Heart right ventricle (tissue), 16 donors: ENCODE measurements at regions not wholly inside any gene's neighbourhood (a gene's known extent, or its start where the extent isn't known, plus 50 kb on each side); places are given as distances from the start of the nearest gene placed in this dataset.

Experiments used
- ATAC-seq, 8 donors: fragments of 200-7000 bp; cut with Tn5 transposase; one replicate each; pipeline ENCODE4 v1.9.1; 2020; ENCODE audit warnings: mild to moderate bottlenecking in 8 of 8, moderate library complexity in 8 of 8, moderate number of reproducible peaks in 1 of 8
- DNase-seq, 2 donors: peaks; one replicate each; pipeline ENCODE4 v3.0.0-alpha.2; 2020
- H3K27ac ChIP-seq, 10 donors: fragments of 200-600 bp; sonication (generic) in 2 of 10; one replicate each; pipeline versions ENCODE4 v1.5.0 to v1.8.0; 2020 to 2022; ENCODE audit warnings: mild to moderate bottlenecking in 3 of 10
- H3K27me3 ChIP-seq, 7 donors: fragments of 200-600 bp; one replicate each; pipeline ENCODE4 v1.8.0; 2021 to 2022; ENCODE audit warnings: mild to moderate bottlenecking in 2 of 7
- H3K36me3 ChIP-seq, 9 donors: fragments of 200-600 bp; sonication (generic) in 1 of 9; one replicate each; pipeline versions ENCODE4 v1.5.0 to v1.8.0; 2020 to 2022; ENCODE audit warnings: mild to moderate bottlenecking in 2 of 9
- H3K4me1 ChIP-seq, 9 donors: fragments of 200-600 bp; sonication (generic) in 1 of 9; one replicate each; pipeline versions ENCODE4 v1.5.0 to v1.8.0; 2020 to 2022; ENCODE audit warnings: mild to moderate bottlenecking in 4 of 9
- H3K4me3 ChIP-seq, 10 donors: fragments of 200-600 bp; sonication (generic) in 2 of 10; one replicate each; pipeline versions ENCODE4 v1.5.0 to v1.8.0; 2020 to 2022; ENCODE audit warnings: mild to moderate bottlenecking in 7 of 10, moderate library complexity in 2 of 10
- H3K9me3 ChIP-seq, 11 donors: fragments of 200-600 bp in 10 of 11; sonication (generic) in 2 of 11; one replicate each; pipeline versions ENCODE4 v1.5.0 to v1.8.0; 2013 to 2022; ENCODE audit warnings: mild to moderate bottlenecking in 2 of 11, control low read depth in 1 of 11, moderate library complexity in 1 of 11
- CTCF ChIP-seq, 9 donors: fragments of 200-600 bp; sonication (generic) in 2 of 9; IDR thresholded peaks; one replicate each; pipeline versions ENCODE4 v1.5.0 to v1.8.0; 2021 to 2022; ENCODE audit warnings: antibody characterized with exemption in 9 of 9, mild to moderate bottlenecking in 5 of 9, moderate library complexity in 1 of 9
- WGBS, 2 donors: extraction: QIAGEN DNeasy Blood & Tissue Kit; methylation state at CpG; one replicate each; pipeline ENCODE4 v1.1.7; 2013; ENCODE audit warnings: inconsistent platforms in 1 of 2; 5-methylcytosine and 5-hydroxymethylcytosine counted together
- intact Hi-C, 10 donors: fragments of 100-400 bp; cut with DNase I; formaldehyde crosslinking; loops; one replicate each; pipeline versions ENCODE4 v1.11.1 to v1.14.2; 2022
- donor health status: Arrhythmogenic right ventricular cardiomyopathy.
- donor health status: ischemic (EF 13 %, LVEDD 7.1; RV severe dilation, severe dysfunction).
- donor health status: healthy with polysubstance abuse.
- donor health status: DM: no; HTN: yes; CAD: no.
- donor health status: DM: no; HTN: no; CAD: no.
- donor health status: ischemic (EF 25% LVEDD 6.9; RV normal size, moderate dysfunction).
- donor health status: ischemic (EF 25% LVEDD 5.7; RV mildly dilated, moderate dysfunction).
- donor health status: healthy.
- donor health status: DM: yes; HTN: yes; CAD: no.
- donor health status: Ischemic cardiomyopathy.
- donor health status: ischemic (EF 35%, LVEDD 5.7; RV mildly dilated, moderate dysfunction).
- donor health status: nonischemic (EF 11% LVEDD 7.7; RV severe dilation, severe dysfunction).
- donor health status: DM: yes; HTN: yes; CAD: no.
- donor health status: PGD.
- donor health status: ischemic (EF 29% LVEDD 5.4; RV normal size, mild dysfunction).
- donor health status: nonischemic (EF 23%, LVEDD 6.1; RV moderate dilation, normal function).

GRCh38 chr5:62933261-62933660 is 354.6 kb downstream of the LRRC70 start:
- intact Hi-C loops: no loop called here
- no peak overlapping the region for H3K4me3 ChIP-seq
- DNase-seq (no peak), ATAC-seq (no peak)
- H3K36me3 ChIP-seq: no peaks in the 10 kb centered on the region
- H3K27me3 ChIP-seq: no peaks in the 10 kb centered on the region
- 65 to 71% methylated on average over 3 of the region's 3 CpGs for WGBS, 2 donors
- H3K4me1 ChIP-seq: peaks cover 0 to 11% (median 4%) of the 10 kb centered on the region in 9 donors
- TF ChIP-seq CTCF (IDR thresholded peaks at IDR 0.05): no peak
- H3K9me3 ChIP-seq: no peaks in the 10 kb centered on the region
- H3K27ac ChIP-seq: no peak overlapping the region

GRCh38 chr5:62931153-62931950 is 352.7 kb downstream of the LRRC70 start:
- Histone ChIP-seq H3K4me1 (no peaks in the 10 kb centered on the region), H3K4me3 (no peak overlapping the region), H3K27ac (no peak overlapping the region), H3K36me3 (no peaks in the 10 kb centered on the region), H3K27me3 (no peaks in the 10 kb centered on the region), H3K9me3 (no peaks in the 10 kb centered on the region)
- no peak for TF ChIP-seq CTCF (IDR thresholded peaks at IDR 0.05)
- no peak for DNase-seq
- intact Hi-C loops: no loop called here
- ATAC-seq: peak in 2 of 8 donors; percentile 19 to 49
- 54 to 59% methylated on average over 3 of the region's 3 CpGs for WGBS, 2 donors

- no peaks in the 10 kb centered on the region for H3K36me3 ChIP-seq
- H3K9me3 ChIP-seq: no peaks in the 10 kb centered on the region
- no peaks in the 10 kb centered on the region for H3K27me3 ChIP-seq
- DNase-seq (no peak), ATAC-seq (no peak)
- intact Hi-C loops: no loop called here
- no peaks in the 10 kb centered on the region for H3K4me1 ChIP-seq
- no peak overlapping the region for H3K4me3 ChIP-seq
- 71 to 74% methylated on average over 3 of the region's 3 CpGs for WGBS, 2 donors
- no peak overlapping the region for H3K27ac ChIP-seq
- TF ChIP-seq CTCF (IDR thresholded peaks at IDR 0.05): no peak
These were observed 343.6 kb downstream of the LRRC70 start for GRCh38 chr5:62922191-62922590.

- DNase-seq (no peak), ATAC-seq (no peak)
- intact Hi-C loops: no loop called here
- no peak for TF ChIP-seq CTCF (IDR thresholded peaks at IDR 0.05)
- Histone ChIP-seq H3K4me3 (no peak overlapping the region), H3K4me1 (no peaks in the 10 kb centered on the region), H3K27ac (no peak overlapping the region), H3K9me3 (no peaks in the 10 kb centered on the region), H3K27me3 (no peaks in the 10 kb centered on the region), H3K36me3 (no peaks in the 10 kb centered on the region)
- WGBS, 2 donors: 66 to 79% methylated on average over 1 of the region's 1 CpG
These were observed 342.2 kb downstream of the LRRC70 start for GRCh38 chr5:62920856-62921255.
